Progenitor cell of endocrine pancreas (in vitro differentiated cells): ENCODE measurements at regions not wholly inside any gene's neighbourhood (a gene's known extent, or its start where the extent isn't known, plus 50 kb on each side); places are given as distances from the start of the nearest gene placed in this dataset.

ENCODE experiments used
- DNase-seq: peaks from one replicate; pipeline ENCODE4 v3.0.0; 2021; ENCODE audit warnings: low spot score; ENCODE audit not compliant: unreplicated experiment
- H3K27ac Mint-ChIP-seq: 2 replicates; pipeline ENCODE4 v1.8.0; 2021; ENCODE audit warnings: mild to moderate bottlenecking, moderate library complexity, mixed read lengths
- H3K27me3 Mint-ChIP-seq: 2 replicates; pipeline ENCODE4 v1.8.0; 2021; ENCODE audit warnings: mixed read lengths
- H3K36me3 Mint-ChIP-seq: 2 replicates; pipeline ENCODE4 v1.8.0; 2022; ENCODE audit warnings: mixed read lengths; ENCODE audit not compliant: insufficient read depth
- H3K4me1 Mint-ChIP-seq: 2 replicates; pipeline ENCODE4 v1.8.0; 2021; ENCODE audit warnings: low read depth, mixed read lengths
- H3K4me3 Mint-ChIP-seq: 2 replicates; pipeline ENCODE4 v1.8.0; 2021; ENCODE audit warnings: low read depth, mild to moderate bottlenecking, moderate library complexity, mixed read lengths
- H3K9me3 Mint-ChIP-seq: 2 replicates; pipeline ENCODE4 v1.8.0; 2021; ENCODE audit warnings: low read depth, mixed read lengths
- CTCF ChIP-seq: fragments of 200-600 bp; sonication (generic); IDR thresholded peaks from one replicate; pipeline ENCODE4 v1.5.0; 2021; ENCODE audit warnings: antibody characterized with exemption, mild to moderate bottlenecking; ENCODE audit not compliant: unreplicated experiment

GRCh38 chr21:20507783-20508182 is 490.4 kb upstream of the NCAM2 start:
- no peaks in the 10 kb centered on the region for H3K36me3 Mint-ChIP-seq
- no peak overlapping the region for H3K27ac Mint-ChIP-seq
- TF ChIP-seq CTCF: no peak
- DNase-seq: no peak
- no peaks in the 10 kb centered on the region for H3K4me1 Mint-ChIP-seq
- H3K9me3 Mint-ChIP-seq: peaks cover 11% of the 10 kb centered on the region
- no peaks in the 10 kb centered on the region for H3K27me3 Mint-ChIP-seq
- no peak overlapping the region for H3K4me3 Mint-ChIP-seq

DNA sequence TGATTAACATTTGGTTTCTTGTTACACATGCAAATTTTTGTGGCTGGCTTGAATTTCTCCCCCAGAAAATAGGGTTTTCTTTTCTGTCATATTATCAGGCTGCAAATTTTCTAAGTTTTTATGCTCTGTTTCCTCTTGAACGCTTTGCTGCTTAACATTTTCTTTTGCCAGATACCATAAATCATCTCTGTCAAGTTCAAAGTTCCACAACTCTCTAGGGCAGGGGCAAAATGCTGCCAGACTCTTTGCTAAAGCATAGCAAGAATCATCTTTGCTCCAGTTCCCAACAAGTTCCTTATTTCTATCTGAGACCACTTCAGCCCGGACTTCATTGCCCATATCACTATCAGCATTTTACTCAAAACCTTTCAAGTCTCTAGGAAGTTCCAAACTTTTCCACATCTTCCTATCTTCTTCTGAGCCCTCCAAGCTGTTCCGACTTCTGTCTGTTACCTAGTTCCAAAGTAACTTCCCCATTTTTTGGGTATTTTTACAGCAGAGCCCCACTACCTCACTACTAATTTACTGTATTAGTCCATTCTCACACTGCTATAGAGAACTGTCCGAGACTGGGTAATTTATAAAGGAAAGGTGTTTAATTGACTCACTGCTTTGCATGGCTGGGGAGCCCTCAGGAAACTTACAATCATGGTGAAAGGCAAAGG is 486.9 kb upstream of the NCAM2 start:
- Mint-ChIP-seq H3K9me3 (no peaks in the 10 kb centered on the region), H3K27ac (no peak overlapping the region)
- no peak for DNase-seq

DNA sequence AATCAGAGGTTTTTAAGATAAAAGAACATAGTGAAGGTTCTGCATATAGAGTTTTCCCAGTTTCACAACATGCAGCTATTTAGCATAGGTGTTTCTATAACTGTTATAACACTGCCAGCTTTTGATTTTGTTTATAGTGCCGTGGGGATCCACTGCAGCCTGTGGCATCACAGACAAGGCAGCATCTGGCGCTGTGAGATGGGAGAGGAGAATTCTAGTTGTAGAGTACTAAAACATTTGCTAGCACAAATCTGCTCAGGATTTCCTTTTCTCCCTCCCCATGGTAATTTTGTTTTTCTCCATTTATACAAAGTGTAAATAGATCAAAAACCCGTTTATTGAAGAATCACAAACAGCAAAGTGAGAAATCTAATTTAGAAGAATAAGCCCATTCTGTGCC is 482.8 kb upstream of the NCAM2 start:
- Mint-ChIP-seq H3K9me3 (no peaks in the 10 kb centered on the region), H3K36me3 (no peaks in the 10 kb centered on the region), H3K4me1 (no peaks in the 10 kb centered on the region), H3K27ac (no peak overlapping the region), H3K27me3 (no peaks in the 10 kb centered on the region), H3K4me3 (no peak overlapping the region)
- TF ChIP-seq CTCF: no peak
- no peak for DNase-seq

More for the DNA sequence above, 486.9 kb upstream of the NCAM2 start:
- no peaks in the 10 kb centered on the region for H3K4me1 Mint-ChIP-seq
- no peaks in the 10 kb centered on the region for H3K27me3 Mint-ChIP-seq
- H3K36me3 Mint-ChIP-seq: no peaks in the 10 kb centered on the region
- no peak overlapping the region for H3K4me3 Mint-ChIP-seq
- no peak for TF ChIP-seq CTCF

- no peak for DNase-seq
- TF ChIP-seq CTCF: no peak
- Mint-ChIP-seq H3K27ac (no peak overlapping the region), H3K27me3 (no peaks in the 10 kb centered on the region), H3K4me1 (no peaks in the 10 kb centered on the region), H3K9me3 (no peaks in the 10 kb centered on the region), H3K4me3 (no peak overlapping the region), H3K36me3 (no peaks in the 10 kb centered on the region)
These were observed 479.1 kb upstream of the NCAM2 start for GRCh38 chr21:20519076-20519475.

DNA sequence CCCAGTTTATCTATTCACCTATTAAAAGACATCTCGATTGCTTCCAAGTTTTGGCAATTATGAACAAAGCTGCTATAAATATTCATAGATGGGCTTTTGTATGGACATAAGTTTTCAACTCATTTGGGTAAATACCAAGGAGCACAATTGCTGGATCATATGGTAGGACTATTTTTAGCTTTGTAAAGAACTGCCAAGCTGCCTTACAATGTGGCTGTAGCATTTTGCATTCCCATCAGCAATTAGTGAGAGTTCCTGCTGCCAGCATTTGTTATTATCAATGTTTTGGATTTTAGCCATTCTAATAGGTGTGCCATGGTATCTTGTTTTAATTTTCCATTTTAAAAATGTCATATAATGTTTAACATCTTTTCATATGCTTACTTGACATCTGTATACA is 475.6 kb upstream of the NCAM2 start:
- Mint-ChIP-seq H3K36me3 (no peaks in the 10 kb centered on the region), H3K27ac (no peak overlapping the region), H3K4me3 (no peak overlapping the region), H3K27me3 (no peaks in the 10 kb centered on the region), H3K4me1 (no peaks in the 10 kb centered on the region), H3K9me3 (no peaks in the 10 kb centered on the region)
- TF ChIP-seq CTCF: no peak
- no peak for DNase-seq
